Testis (tissue), 2 donors: ENCODE measurements at regions not wholly inside any gene's neighbourhood (a gene's known extent, or its start where the extent isn't known, plus 50 kb on each side); places are given as distances from the start of the nearest gene placed in this dataset.

Experiments used
- DNase-seq: peaks from one replicate; pipeline ENCODE4 v3.0.0-alpha.2; 2019
- H3K27ac ChIP-seq, 2 donors: fragments of 200-600 bp; sonication (generic); one replicate each; pipeline ENCODE4 v1.5.1; 2019
- H3K27me3 ChIP-seq: fragments of 200-600 bp; sonication (generic); one replicate; pipeline ENCODE4 v1.5.1; 2019
- H3K36me3 ChIP-seq: fragments of 200-600 bp; sonication (generic); one replicate; pipeline ENCODE4 v1.5.1; 2017; ENCODE audit warnings: low read depth; ENCODE audit errors: missing control alignments
- H3K4me1 ChIP-seq: fragments of 200-600 bp; sonication (generic); one replicate; pipeline ENCODE4 v1.5.1; 2019
- H3K4me3 ChIP-seq, 2 donors: fragments of 200-600 bp; sonication (generic); one replicate each; pipeline ENCODE4 v1.5.1; 2017 to 2019
- H3K9me3 ChIP-seq: fragments of 200-600 bp; sonication (generic); one replicate; pipeline ENCODE4 v1.5.1; 2017
- POLR2A ChIP-seq: fragments of 450-650 bp; IDR thresholded peaks from one replicate; pipeline ENCODE4 v1.6.1; 2017; ENCODE audit warnings: antibody characterized with exemption, mild to moderate bottlenecking, moderate library complexity
- WGBS, 2 donors: methylation state at CpG; one replicate each; pipeline ENCODE4 v1.1.5; 2018; 5-methylcytosine and 5-hydroxymethylcytosine counted together
- intact Hi-C: fragments of 100-400 bp; cut with DNase I; formaldehyde crosslinking; loops from one replicate; pipeline ENCODE4 v1.15.1; 2023; ENCODE audit warnings: low total_unique reads
- TF ChIP-seq, protein P1 (sequence below), 3 experiments: fragments of 450-650 bp in 2 of 3; fragments of 200-600 bp in 1 of 3; sonication (generic) in 1 of 3; IDR thresholded peaks; one replicate each; pipeline ENCODE4 v1.5.1; 2016 to 2019; ENCODE audit warnings: antibody characterized with exemption in 3 of 3, mild to moderate bottlenecking in 2 of 3, moderate library complexity in 1 of 3

DNA sequence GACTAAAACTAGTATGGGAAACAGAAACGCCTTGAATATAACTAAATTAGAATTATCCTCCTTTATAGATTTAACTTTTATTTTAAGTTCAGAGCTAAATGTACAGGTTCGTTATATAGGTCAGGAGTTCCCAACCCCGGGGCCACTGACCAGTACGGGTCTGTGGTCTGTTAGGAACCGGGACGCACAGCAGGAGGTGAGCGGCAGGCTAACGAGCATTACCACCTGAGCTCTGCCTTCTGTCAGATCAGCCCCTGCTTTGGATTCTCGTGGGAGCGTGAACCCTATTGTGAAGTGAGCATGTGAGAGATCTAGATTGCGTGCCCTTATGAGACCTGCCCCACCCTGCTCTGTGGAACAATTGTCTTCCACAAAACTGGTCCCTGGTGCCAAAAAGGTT lies 51.0 kb downstream of the FAT4 start:
- no peak for TF ChIP-seq POLR2A
- TF ChIP-seq, protein P1, sequence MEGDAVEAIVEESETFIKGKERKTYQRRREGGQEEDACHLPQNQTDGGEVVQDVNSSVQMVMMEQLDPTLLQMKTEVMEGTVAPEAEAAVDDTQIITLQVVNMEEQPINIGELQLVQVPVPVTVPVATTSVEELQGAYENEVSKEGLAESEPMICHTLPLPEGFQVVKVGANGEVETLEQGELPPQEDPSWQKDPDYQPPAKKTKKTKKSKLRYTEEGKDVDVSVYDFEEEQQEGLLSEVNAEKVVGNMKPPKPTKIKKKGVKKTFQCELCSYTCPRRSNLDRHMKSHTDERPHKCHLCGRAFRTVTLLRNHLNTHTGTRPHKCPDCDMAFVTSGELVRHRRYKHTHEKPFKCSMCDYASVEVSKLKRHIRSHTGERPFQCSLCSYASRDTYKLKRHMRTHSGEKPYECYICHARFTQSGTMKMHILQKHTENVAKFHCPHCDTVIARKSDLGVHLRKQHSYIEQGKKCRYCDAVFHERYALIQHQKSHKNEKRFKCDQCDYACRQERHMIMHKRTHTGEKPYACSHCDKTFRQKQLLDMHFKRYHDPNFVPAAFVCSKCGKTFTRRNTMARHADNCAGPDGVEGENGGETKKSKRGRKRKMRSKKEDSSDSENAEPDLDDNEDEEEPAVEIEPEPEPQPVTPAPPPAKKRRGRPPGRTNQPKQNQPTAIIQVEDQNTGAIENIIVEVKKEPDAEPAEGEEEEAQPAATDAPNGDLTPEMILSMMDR (IDR thresholded peaks at IDR 0.05): no peak
- no peaks in the 10 kb centered on the region for H3K27me3 ChIP-seq
- no peak for DNase-seq
- H3K36me3 ChIP-seq: no peaks in the 10 kb centered on the region
- H3K4me1 ChIP-seq: peaks cover 2% of the 10 kb centered on the region
- no peaks in the 10 kb centered on the region for H3K9me3 ChIP-seq
- H3K27ac ChIP-seq: no peak overlapping the region
- H3K4me3 ChIP-seq: no peak overlapping the region
- intact Hi-C loops: no loop called here
- WGBS, 2 donors: 93% methylated on average over 11 of the region's 11 CpGs

DNA sequence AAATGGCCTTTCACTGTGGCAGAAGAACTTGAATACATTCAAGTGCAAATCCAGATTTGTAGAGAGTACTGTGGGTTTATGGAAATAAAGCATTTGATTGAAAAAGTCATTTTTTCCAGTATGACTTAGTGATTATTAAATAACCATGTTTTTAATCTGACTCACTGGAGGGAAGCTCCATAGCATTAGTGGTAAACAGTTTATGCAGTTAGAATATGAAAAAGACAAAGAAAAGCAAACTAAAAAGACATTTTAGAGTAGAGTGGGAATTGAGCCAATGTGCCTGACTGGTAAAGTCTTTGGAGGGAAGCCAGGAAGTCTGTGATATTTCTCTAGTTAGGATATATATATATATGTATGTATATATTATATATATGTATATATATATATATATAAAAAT lies 53.4 kb downstream of the FAT4 start:
- H3K27ac ChIP-seq: peak overlapping the region in 1 of 2 donors; percentile 12
- H3K9me3 ChIP-seq: no peaks in the 10 kb centered on the region
- peak overlapping the region; percentile 22 to 30 for H3K4me3 ChIP-seq
- no peak for DNase-seq
- intact Hi-C loops: no loop called here
- H3K4me1 ChIP-seq: peaks cover 2% of the 10 kb centered on the region
- H3K27me3 ChIP-seq: no peaks in the 10 kb centered on the region
- TF ChIP-seq POLR2A: no peak
- TF ChIP-seq, protein P1 (IDR thresholded peaks at IDR 0.05): no peak
- H3K36me3 ChIP-seq: no peaks in the 10 kb centered on the region

DNA sequence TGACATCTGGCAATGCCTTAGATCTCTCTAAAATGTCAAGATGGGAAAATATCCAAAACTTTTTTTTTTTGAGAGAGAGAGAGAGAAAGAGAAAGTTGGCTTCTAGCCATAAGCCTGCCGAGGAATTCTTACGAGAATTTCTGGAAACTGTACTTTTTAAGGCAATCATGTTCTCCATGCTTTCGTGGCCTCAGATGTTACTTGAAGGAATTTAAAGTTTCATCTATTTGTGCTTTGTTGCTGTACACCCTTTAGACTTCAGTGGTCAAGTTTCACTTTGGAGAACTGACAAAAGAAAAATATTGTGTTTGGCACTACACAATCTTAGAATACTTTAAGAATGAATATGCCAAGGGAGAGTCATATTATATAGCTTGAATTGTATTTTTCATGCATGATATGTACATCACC lies 53.9 kb downstream of the FAT4 start:
- Histone ChIP-seq H3K27me3 (no peaks in the 10 kb centered on the region), H3K36me3 (no peaks in the 10 kb centered on the region), H3K27ac (peak overlapping the region in 1 of 2 donors; percentile 12), H3K9me3 (no peaks in the 10 kb centered on the region), H3K4me1 (peaks cover 2% of the 10 kb centered on the region), H3K4me3 (peak overlapping the region; percentile 22 to 30)
- TF ChIP-seq, protein P1 (IDR thresholded peaks at IDR 0.05): no peak
- intact Hi-C loops: no loop called here
- DNase-seq: no peak
- 37 to 48% methylated on average over 3 of the region's 3 CpGs for WGBS, 2 donors

DNA sequence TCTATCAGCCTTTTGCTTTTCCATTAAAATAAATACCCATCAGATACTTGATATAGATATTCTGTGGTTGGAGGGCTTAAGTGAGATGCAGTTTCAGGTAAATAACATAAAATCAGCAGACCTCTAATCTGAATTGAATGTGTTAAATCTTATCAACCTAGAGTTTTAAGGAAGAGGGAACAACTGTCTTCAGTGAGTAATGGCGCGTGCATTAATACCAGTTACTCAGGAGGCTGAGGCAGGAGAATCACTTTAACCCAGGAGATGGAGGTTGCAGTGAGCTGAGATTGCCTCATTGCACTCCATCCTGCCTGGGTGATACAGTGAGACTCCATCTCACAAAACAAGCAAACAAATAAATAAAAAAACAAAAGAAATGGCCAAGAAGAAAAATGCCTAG lies 54.3 kb downstream of the FAT4 start:
- Histone ChIP-seq H3K4me3 (no peak overlapping the region), H3K4me1 (peaks cover 2% of the 10 kb centered on the region), H3K9me3 (no peaks in the 10 kb centered on the region), H3K27me3 (no peaks in the 10 kb centered on the region), H3K36me3 (no peaks in the 10 kb centered on the region), H3K27ac (peak overlapping the region in 1 of 2 donors; percentile 12)
- TF ChIP-seq, protein P1 (IDR thresholded peaks at IDR 0.05): no peak
- no peak for TF ChIP-seq POLR2A
- intact Hi-C loops: no loop called here
- no peak for DNase-seq
- WGBS, 2 donors: 73 to 85% methylated on average over 2 of the region's 2 CpGs

DNA sequence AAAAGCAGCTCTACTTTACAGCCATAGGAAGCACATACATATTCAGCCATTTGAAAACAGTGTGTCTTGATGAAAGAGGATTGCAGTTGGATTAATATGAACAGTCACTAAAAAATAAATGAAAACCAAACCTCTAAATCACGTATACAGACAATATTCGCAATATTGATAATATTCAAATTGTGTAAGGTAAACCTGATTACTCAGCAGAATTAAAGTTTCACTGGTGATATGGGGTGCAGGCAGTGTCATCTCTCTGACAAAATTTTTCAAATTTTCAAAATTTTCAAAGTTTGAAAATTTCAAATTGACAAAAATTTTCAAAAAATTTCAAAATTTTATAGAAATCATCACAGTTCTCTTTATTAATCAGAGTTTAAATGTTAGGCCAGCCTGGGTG lies 55.7 kb downstream of the FAT4 start:
- Histone ChIP-seq H3K27me3 (no peaks in the 10 kb centered on the region), H3K4me1 (peaks cover 2% of the 10 kb centered on the region), H3K27ac (no peak overlapping the region), H3K9me3 (no peaks in the 10 kb centered on the region), H3K4me3 (no peak overlapping the region), H3K36me3 (no peaks in the 10 kb centered on the region)
- DNase-seq: no peak
- intact Hi-C loops: no loop called here
- TF ChIP-seq POLR2A: no peak
- TF ChIP-seq, protein P1 (IDR thresholded peaks at IDR 0.05): no peak
- WGBS, 2 donors: 91 to 96% methylated on average over 2 of the region's 2 CpGs
